Stimulated activated CD8-positive, alpha-beta memory T cell treated with anti-CD3 and anti-CD28 coated beads, Interleukin-15, amount 100 ng/mL, for 48 hours (primary cell): ENCODE measurements at regions not wholly inside any gene's neighbourhood (a gene's known extent, or its start where the extent isn't known, plus 50 kb on each side); places are given as distances from the start of the nearest gene placed in this dataset.
"Not testable (repeated sequence)": the region's sequence is repeated elsewhere in the genome, so short reads cannot be mapped to it uniquely, and the experiment has no call there.

ENCODE experiments used
- DNase-seq, 2 donors: peaks; one replicate each; pipeline ENCODE4 v3.0.0-alpha.2; 2020; ENCODE audit warnings: low read depth in 2 of 2

DNA sequence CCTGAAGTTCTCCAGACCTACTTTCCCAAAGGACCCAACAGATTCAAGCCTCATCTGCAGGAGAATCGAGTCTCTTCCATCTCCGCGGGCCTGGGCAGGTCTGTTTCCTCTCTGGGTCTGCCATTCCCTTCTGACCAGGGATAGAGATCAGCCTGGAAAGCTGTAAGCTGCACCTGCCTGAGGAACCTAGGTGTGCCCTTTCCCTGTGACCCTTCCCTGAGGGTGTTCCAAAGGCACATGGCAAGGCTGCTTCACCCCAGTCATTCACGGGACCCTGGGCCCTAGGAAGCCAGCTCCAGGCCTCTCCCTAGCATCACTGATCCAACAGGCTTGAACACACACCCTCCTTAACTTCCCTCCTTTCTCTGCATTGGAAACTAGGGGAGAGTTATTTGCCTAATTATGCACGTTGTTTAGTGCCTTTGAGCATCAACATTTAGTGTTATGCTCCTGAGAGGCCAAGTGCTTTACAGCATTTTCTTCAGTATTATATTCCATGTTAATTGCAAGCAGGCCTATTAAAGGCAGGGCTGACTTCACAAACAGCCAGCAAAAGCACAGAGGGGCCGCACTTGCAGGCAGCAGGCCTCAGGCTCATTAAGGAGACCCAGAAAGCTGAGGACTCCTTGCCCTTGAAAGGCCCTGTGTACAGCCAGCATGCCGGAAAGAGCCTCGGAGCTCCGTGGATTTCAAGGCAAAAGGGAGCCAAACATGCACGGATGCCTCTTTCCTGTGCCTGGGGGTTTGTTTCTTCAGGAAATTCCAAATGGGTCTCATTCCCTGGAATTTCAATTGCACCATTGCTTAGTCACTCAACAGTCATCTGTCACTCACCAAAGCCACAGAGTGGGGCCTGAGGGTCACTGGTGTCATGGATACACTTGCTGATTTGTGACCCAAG lies 91.0 kb upstream of the FAM20C start:
- DNase-seq: no peak

DNA sequence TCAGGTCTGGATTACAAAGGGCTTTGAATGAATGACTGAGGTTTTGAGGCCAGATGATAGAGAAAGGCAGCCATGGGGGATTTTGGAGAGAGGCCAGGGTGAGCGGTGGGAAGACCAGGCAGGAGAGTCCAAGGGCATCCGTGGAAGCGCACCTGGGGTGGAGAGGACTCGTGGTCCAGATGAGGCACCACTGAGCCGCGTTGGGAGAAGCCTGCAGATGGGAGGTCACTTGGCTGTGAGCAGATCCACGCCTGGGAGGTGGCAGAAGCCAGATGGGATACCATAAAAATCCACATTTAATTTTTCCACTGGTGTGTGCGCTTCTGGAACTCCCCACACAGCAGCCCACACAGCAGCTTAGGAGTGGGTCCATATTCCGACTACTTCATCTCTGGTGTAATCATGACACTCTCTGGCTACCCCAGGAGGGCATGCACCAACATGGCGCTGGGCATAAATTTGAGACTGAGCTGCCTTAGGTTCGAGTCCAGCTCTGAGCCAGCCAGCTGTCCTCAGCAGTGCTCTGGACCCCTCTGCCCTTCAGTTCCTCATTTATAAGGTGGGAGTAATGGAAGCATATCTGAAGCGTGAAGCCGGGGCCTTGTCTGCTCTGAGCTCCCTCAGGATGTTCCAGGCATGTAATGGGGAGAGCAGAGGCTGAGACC lies 90.2 kb upstream of the FAM20C start:
- no peak for DNase-seq

DNA sequence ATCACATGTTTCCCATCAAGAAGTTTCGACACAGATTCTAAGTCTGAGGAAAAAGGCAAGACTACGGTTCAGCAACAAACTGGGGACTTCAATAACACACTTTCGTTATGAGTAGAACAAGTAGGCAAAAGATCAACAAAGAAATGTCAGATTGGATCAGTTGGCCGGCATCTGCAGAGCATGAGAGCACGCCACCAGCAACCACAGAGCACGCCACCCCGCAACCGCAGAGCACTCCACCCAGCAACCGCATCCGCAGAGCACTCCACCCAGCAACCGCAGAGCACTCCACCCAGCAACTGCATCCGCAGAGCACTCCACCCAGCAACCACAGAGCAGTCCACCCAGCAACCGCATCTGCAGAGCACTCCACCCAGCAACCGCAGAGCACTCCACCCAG lies 89.7 kb upstream of the FAM20C start:
- DNase-seq: no peak

- DNase-seq: not testable (repeated sequence)
These were observed 88.4 kb upstream of the FAM20C start for GRCh38 chr7:103981-104380.

GRCh38 chr7:105002-105401 lies 87.4 kb upstream of the FAM20C start:
- DNase-seq: no peak

DNA sequence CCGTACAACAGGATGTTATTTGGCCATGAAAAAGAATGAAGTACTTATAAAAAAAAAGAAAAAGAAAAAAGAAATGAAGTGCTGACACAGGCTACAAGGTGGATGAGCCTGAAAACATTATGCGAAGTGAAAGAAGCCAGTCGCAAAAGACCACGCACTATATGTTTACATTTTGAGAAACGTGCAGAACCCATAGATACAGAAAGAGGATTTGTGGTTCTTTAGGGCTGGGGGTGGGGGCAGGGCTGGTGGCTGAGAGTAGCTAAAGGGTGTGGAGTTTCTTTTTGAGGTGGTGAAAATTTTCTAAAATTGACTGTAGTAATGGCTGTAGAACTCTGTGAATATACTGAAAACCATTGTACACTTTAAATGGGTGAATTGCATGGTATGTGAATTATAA lies 86.0 kb upstream of the FAM20C start:
- DNase-seq: no peak

GRCh38 chr7:107233-107632 lies 85.1 kb upstream of the FAM20C start:
- DNase-seq: no peak

DNA sequence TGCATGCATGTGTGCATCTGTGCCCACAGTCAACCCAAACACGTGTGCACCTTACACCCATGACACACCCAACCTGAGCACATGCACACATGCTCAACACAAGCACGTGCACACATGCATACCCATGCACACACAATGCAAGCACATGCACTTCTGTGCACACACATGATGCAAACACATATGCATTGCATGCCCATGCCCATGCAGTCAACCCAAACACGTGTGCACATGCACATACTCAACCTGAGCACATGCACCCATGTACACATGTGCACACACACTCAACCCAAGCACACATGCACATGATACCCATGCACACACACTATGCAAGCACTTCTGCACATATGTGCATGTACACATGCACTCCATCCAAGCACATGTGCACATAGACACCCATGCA lies 84.5 kb upstream of the FAM20C start:
- no peak for DNase-seq

DNA sequence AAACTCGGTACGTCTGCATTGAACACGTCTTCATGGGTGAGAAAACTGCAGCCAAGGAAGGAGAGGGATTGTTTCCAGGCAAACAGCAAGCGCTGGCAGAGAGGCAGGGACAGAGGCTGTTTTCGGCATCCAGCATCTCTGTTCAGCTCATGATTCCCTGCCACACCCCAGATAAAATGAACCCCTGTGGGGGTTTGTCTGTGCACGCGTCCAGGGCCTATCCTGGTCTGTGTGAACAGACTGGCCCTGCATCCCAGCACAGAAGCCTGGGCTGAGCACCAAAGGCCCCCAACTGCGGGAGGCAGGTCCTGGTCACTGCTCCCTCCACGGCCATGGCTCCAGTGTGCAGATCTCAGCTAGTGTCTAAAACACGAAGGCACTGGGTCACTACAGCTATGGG lies 83.3 kb upstream of the FAM20C start:
- no peak for DNase-seq

- no peak for DNase-seq
These were observed 82.3 kb upstream of the FAM20C start for GRCh38 chr7:109898-110556.

- no peak for DNase-seq
These were observed 81.7 kb upstream of the FAM20C start for GRCh38 chr7:110557-111232.

DNA sequence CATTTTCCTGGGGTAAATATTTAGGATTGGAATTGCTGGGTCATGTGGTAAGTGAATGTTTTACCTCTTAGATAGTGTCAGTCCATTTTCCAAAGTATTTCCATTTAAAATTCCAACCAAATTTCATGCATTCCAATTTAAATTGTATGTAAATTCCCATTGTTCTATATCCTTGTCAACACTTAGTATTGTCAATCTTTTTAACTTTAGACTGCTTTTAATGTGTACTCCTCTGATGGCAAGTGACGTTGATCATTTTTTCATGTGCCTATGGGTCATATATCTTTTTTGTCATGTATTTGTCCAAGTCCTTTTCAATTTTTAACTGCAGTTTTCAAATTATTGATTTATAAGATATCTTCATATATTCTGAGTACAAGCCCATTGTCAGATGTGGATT lies 80.8 kb upstream of the FAM20C start:
- no peak for DNase-seq

- no peak for DNase-seq
These were observed 79.5 kb upstream of the FAM20C start for GRCh38 chr7:112881-113280.

DNA sequence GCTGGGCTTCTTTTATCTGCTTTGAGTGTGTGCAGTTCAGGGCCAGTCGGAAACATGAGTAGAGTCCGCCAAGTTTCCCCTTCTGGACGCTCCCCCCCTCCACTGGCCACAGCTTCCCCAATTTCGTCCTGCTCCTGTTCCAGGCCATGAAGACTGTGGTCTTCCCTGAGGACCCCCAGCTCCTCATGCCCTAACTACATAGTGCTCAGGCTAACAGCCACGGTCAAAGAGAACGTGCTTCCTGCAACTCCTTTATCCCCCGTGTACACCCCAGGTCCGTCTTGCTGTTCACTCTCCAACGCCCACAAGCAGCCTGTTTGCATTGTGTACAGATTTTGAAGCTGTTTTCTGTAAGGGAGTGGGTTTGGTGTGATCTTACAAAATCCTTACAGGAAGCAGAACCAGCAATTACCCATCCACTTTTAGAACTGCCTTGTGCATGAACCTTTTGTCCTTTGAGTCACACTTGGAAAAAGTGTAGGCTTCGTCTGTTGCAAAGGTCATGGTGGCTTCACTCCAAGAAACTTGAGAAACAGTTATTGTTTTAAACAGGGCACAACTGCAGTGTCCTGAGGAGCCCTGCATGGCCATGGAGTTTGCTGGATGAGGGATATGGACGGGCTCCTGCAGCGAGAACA lies 77.0 kb upstream of the FAM20C start:
- no peak for DNase-seq

DNA sequence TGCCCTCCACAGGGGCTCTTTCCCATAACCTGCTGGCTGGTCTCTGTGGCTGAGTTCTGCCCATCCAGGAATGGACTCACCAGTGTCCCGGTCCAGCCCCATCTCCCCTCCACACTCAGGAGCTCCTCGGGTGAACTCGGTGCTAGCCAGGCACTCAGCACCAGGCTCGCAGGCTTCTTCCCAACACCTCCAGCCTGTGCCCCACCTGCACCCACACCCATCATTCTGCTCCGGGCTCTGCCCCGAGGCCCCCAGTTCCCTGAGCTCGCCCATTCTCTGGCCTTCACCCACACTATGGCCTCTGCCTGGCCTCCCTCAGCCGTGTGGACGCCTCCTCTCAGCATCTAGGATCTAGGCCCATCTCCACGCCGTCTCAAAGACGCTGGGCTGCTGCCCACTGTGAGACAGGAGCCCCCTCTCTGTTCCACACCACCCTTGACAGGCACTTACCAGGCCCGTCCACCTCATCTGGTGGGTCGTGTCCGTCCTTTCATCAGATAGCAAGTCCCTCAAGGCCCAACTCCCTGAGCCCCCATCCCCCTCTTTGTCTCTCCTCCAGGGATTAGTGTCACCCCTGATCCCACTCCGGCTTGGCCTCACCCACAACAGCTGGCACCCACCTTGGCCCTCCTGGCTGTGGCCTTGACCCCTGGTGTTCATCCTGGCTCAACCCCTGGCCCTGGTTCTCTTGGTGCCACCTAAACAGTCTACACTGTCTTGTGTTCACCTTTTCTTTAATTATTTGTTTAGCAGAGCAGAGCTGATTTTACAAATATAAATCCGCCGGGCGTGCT lies 76.0 kb upstream of the FAM20C start:
- no peak for DNase-seq

GRCh38 chr7:117836-118614 lies 74.3 kb upstream of the FAM20C start:
- DNase-seq: no peak

DNA sequence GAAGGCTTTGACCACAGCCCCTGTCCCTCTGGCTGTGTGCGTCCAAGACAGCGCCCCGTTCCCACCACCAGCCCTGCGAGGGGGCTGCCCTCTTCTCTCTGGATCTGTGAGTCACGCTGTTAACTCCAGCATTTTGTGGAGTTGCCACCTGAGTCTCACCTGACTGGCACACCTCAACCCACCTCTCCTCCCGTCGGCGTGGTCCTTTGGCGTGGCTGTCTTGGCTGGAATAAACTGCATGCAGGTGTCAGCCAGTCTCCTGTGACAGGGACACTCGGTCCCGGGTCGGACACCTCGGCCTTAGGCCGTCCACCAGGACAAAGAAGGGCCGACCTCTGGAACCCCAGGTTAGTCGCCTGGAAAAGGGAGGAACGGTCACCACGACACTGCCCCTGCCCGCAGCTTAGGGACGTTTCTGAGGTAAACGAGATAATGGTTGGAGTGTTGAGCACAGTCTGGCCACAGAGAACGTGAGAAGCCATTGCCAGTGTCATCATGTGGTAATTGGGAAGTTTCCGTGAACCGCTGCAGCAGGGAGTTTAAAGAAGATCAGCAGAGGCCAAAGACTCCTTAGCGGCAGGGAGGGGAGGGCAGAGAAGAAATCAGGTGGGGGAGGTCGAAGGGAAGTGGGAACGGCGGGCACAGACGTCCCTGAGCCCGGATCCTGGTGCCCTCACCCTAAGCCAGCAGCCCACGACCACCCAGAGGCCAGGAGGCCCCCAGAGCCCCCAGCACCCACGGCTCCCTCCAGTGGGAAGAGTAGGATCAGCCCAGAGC lies 73.6 kb upstream of the FAM20C start:
- DNase-seq: no peak

DNA sequence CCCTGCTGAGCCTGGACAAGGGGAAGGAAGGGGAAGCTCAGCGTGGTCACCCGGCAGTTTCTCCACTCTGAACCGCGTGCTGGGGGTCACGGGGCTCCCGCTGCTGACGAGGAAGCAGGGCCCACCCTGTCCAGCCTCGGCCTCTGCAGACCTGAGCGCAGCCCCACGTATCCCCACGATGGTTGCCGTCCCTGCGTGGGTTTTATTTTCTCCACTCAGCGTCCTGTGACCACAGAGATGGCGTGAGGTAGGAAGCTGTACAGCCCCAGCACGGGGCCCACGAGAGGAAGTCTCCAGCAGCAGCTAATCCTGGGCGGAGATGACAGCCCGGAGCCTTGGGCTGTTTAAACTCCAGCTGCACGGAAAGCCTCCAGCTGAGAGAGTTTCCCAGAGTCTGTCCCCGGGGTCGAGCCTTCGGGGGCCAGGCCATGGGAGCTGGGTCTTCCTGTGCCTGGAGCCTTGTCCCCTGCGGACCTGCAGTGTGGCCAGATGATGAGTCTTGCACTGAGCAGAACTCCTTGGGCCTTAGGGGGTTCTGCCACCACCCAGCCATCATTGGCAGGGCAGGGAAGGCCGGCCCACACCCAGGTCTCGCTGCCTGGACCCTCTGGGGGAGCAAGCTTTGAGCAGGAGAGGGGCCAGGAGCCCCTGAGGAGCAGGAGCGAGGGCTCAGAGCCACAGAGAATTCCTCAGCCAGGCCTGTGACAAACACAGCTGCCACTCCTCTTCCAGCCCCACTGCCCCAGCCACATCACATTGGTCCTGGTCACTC lies 72.8 kb upstream of the FAM20C start:
- DNase-seq: no peak
